ENCODE measurements at regions not wholly inside any gene's neighbourhood (a gene's known extent, or its start where the extent isn't known, plus 50 kb on each side); places are given as distances from the start of the nearest gene placed in this dataset.
"Not testable (repeated sequence)": the region's sequence is repeated elsewhere in the genome, so short reads cannot be mapped to it uniquely, and the experiment has no call there.

DNA sequence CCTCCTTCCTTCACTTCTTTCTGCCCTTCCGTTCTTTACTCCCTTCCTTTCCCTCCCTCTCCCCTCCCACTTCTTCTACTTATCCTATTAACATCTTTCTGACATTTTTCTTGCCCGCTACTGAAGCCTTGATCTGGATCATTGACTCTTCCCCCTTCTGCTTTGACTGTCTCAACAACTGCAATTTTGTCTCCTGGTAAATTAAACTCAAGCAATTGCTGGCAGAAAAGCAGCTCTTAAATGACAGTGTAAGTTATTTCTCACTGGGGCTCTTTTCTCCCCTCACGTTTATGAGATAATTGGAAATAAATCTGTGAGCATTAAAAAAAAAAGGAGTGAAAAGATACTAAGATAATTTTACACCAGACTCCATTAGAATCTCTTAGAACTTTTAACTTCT, 120.0 kb downstream of the SLC17A6 start:
- no peaks in the 10 kb centered on the region for H3K9me3 ChIP-seq (ENCODE audit: control insufficient read depth in 1 of 2, low read length in 2 of 2)
- no peak overlapping the region for H3K4me3 ChIP-seq (ENCODE audit: low read depth in 1 of 2, low read length in 2 of 2)

DNA sequence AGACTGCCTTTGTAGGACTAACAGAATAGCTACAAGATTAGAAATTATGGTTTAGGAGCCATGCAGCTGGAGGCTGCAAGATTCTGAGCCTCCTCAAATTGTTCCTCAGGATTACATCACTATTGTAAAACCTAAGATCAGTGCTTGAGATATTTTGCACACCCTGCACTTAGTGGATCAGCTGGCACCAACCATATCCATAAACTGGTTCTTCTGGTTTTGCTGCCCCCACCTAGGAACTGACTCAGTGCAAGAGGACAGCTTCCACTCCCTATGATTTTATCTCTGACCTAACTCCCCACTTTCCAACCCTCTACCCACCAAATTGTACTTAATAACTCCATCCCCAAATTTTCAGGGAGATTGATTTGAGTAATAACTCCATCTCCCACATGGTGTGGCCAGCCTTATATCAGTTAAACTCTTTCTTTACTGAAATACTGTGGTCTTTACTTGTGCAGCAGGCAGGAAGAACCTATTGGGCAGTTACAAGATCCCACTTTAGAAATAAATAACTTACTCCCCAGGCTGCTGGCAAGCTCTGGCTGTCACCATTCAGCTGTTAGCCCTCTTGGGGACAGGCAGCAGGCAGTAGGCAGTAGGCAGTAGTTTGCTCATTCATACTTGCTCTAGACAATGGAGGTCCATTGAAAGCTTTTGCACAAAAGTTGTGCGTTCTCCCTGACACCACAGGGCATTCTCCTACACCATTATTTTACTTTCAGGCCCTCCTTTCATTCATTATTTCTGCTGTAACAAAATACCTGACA, 119.0 kb downstream of the SLC17A6 start:
- no peak overlapping the region for H3K27ac ChIP-seq (ENCODE audit: low read depth, low read length)
- no peaks in the 10 kb centered on the region for H3K27me3 ChIP-seq (ENCODE audit: control insufficient read depth in 1 of 2, insufficient read depth in 2 of 2, low read length in 2 of 2)

More for the DNA sequence above, 120.0 kb downstream of the SLC17A6 start:
- no peak overlapping the region for H3K27ac ChIP-seq (ENCODE audit: low read depth, low read length)
- H3K4me1 ChIP-seq (ENCODE audit: control insufficient read depth in 1 of 2, insufficient read depth in 2 of 2, low read length in 2 of 2): no peaks in the 10 kb centered on the region
- no peaks in the 10 kb centered on the region for H3K36me3 ChIP-seq (ENCODE audit: control insufficient read depth in 1 of 2, insufficient read depth in 2 of 2, low read length in 2 of 2)
- no peaks in the 10 kb centered on the region for H3K27me3 ChIP-seq (ENCODE audit: control insufficient read depth in 1 of 2, insufficient read depth in 2 of 2, low read length in 2 of 2)
- H3K9ac ChIP-seq (ENCODE audit: low read depth in 1 of 2, low read length in 2 of 2): no peak overlapping the region

GRCh38 chr11:22454461-22455090, 116.4 kb downstream of the SLC17A6 start:
- Histone ChIP-seq H3K9me3 (ENCODE audit: control insufficient read depth in 1 of 2, low read length in 2 of 2) (no peaks in the 10 kb centered on the region), H3K36me3 (ENCODE audit: control insufficient read depth in 1 of 2, insufficient read depth in 2 of 2, low read length in 2 of 2) (no peaks in the 10 kb centered on the region), H3K4me3 (ENCODE audit: low read depth in 1 of 2, low read length in 2 of 2) (no peak overlapping the region), H3K27me3 (ENCODE audit: control insufficient read depth in 1 of 2, insufficient read depth in 2 of 2, low read length in 2 of 2) (no peaks in the 10 kb centered on the region), H3K27ac (ENCODE audit: low read depth, low read length) (no peak overlapping the region), H3K9ac (ENCODE audit: low read depth in 1 of 2, low read length in 2 of 2) (no peak overlapping the region), H3K4me1 (ENCODE audit: control insufficient read depth in 1 of 2, insufficient read depth in 2 of 2, low read length in 2 of 2) (no peaks in the 10 kb centered on the region)

More for the DNA sequence above, 119.0 kb downstream of the SLC17A6 start:
- no peak overlapping the region for H3K4me3 ChIP-seq (ENCODE audit: low read depth in 1 of 2, low read length in 2 of 2)
- no peaks in the 10 kb centered on the region for H3K9me3 ChIP-seq (ENCODE audit: control insufficient read depth in 1 of 2, low read length in 2 of 2)
- H3K4me1 ChIP-seq (ENCODE audit: control insufficient read depth in 1 of 2, insufficient read depth in 2 of 2, low read length in 2 of 2): no peaks in the 10 kb centered on the region
- no peak overlapping the region for H3K9ac ChIP-seq (ENCODE audit: low read depth in 1 of 2, low read length in 2 of 2)
- no peaks in the 10 kb centered on the region for H3K36me3 ChIP-seq (ENCODE audit: control insufficient read depth in 1 of 2, insufficient read depth in 2 of 2, low read length in 2 of 2)

GRCh38 chr11:22449441-22449840, 111.3 kb downstream of the SLC17A6 start:
- Histone ChIP-seq H3K9me3 (ENCODE audit: control insufficient read depth in 1 of 2, low read length in 2 of 2) (no peaks in the 10 kb centered on the region), H3K9ac (ENCODE audit: low read depth in 1 of 2, low read length in 2 of 2) (no peak overlapping the region), H3K4me1 (ENCODE audit: control insufficient read depth in 1 of 2, insufficient read depth in 2 of 2, low read length in 2 of 2) (no peaks in the 10 kb centered on the region), H3K27ac (ENCODE audit: low read depth, low read length) (no peak overlapping the region), H3K36me3 (ENCODE audit: control insufficient read depth in 1 of 2, insufficient read depth in 2 of 2, low read length in 2 of 2) (no peaks in the 10 kb centered on the region), H3K27me3 (ENCODE audit: control insufficient read depth in 1 of 2, insufficient read depth in 2 of 2, low read length in 2 of 2) (no peaks in the 10 kb centered on the region), H3K4me3 (ENCODE audit: low read depth in 1 of 2, low read length in 2 of 2) (no peak overlapping the region)

DNA sequence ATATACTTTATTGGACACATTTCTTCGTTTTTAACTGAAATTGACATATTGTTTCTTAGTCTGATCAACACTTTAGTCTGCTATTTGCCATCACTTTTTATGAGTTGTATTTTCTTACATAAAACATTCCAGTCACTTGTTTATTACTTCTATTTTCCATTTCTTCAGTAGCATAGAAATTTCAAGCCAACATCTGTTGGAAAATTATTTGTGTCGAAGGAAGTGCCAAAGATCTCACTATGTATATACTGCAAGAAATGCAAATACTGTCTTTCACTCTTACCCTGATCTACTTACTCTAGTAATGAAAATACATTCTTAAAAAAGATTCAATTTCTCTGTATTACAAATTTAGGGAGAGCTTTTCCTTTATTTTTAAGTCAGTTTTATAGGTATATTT, 105.9 kb downstream of the SLC17A6 start:
- H3K4me1 ChIP-seq (ENCODE audit: control insufficient read depth in 1 of 2, insufficient read depth in 2 of 2, low read length in 2 of 2): no peaks in the 10 kb centered on the region
- no peak overlapping the region for H3K27ac ChIP-seq (ENCODE audit: low read depth, low read length)

GRCh38 chr11:22441831-22442230, 103.7 kb downstream of the SLC17A6 start:
- no peaks in the 10 kb centered on the region for H3K9me3 ChIP-seq (ENCODE audit: control insufficient read depth in 1 of 2, low read length in 2 of 2)
- H3K36me3 ChIP-seq (ENCODE audit: control insufficient read depth in 1 of 2, insufficient read depth in 2 of 2, low read length in 2 of 2): no peaks in the 10 kb centered on the region
- no peak overlapping the region for H3K27ac ChIP-seq (ENCODE audit: low read depth, low read length)
- no peaks in the 10 kb centered on the region for H3K4me1 ChIP-seq (ENCODE audit: control insufficient read depth in 1 of 2, insufficient read depth in 2 of 2, low read length in 2 of 2)
- H3K27me3 ChIP-seq (ENCODE audit: control insufficient read depth in 1 of 2, insufficient read depth in 2 of 2, low read length in 2 of 2): no peaks in the 10 kb centered on the region
- H3K9ac ChIP-seq (ENCODE audit: low read depth in 1 of 2, low read length in 2 of 2): no peak overlapping the region
- H3K4me3 ChIP-seq (ENCODE audit: low read depth in 1 of 2, low read length in 2 of 2): no peak overlapping the region

More for the DNA sequence above, 105.9 kb downstream of the SLC17A6 start:
- H3K27me3 ChIP-seq (ENCODE audit: control insufficient read depth in 1 of 2, insufficient read depth in 2 of 2, low read length in 2 of 2): no peaks in the 10 kb centered on the region
- no peaks in the 10 kb centered on the region for H3K36me3 ChIP-seq (ENCODE audit: control insufficient read depth in 1 of 2, insufficient read depth in 2 of 2, low read length in 2 of 2)
- H3K9ac ChIP-seq (ENCODE audit: low read depth in 1 of 2, low read length in 2 of 2): no peak overlapping the region
- no peaks in the 10 kb centered on the region for H3K9me3 ChIP-seq (ENCODE audit: control insufficient read depth in 1 of 2, low read length in 2 of 2)
- no peak overlapping the region for H3K4me3 ChIP-seq (ENCODE audit: low read depth in 1 of 2, low read length in 2 of 2)

DNA sequence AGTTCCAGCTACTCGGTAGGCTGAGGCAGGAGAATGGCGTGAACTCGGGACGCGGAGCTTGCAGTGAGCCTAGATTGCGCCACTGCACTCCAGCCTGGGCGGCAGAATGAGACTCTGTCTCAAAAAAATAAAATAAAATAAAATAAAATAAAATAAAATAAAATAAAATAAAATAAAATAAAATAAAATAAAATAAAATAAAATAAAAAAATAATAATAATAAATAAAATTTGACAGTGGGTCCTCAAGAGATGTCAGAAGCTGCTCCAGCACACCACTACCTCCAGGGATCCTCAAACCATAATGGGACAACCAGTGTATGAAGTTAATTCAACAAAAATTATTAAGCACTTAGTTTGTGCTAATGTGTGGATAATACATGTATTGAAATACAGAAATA, 97.4 kb downstream of the SLC17A6 start:
- H3K9ac ChIP-seq (ENCODE audit: low read depth in 1 of 2, low read length in 2 of 2); H3K36me3 ChIP-seq (ENCODE audit: control insufficient read depth in 1 of 2, insufficient read depth in 2 of 2, low read length in 2 of 2); H3K4me1 ChIP-seq (ENCODE audit: control insufficient read depth in 1 of 2, insufficient read depth in 2 of 2, low read length in 2 of 2); H3K27ac ChIP-seq (ENCODE audit: low read depth, low read length); H3K4me3 ChIP-seq (ENCODE audit: low read depth in 1 of 2, low read length in 2 of 2); H3K27me3 ChIP-seq (ENCODE audit: control insufficient read depth in 1 of 2, insufficient read depth in 2 of 2, low read length in 2 of 2); H3K9me3 ChIP-seq (ENCODE audit: control insufficient read depth in 1 of 2, low read length in 2 of 2): not testable (repeated sequence)

DNA sequence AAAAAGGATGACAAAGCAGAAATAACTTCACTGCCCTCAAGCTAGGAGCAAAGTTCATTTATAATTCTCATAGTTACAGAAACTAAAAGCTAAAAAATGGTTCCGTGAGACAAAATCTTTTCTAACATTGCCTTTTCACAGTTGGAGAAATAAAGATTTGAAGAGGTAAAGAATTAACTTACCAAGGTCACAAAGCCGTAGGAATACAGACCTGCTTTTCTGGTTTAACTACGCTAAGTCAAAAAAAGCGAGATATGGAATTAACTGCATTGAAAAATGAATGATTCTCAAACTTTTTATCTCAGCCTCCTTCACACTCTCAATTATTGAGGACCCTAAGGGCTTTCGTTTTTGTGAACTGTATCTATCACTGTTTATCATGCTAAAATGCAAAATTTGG, 95.3 kb downstream of the SLC17A6 start:
- H3K36me3 ChIP-seq (ENCODE audit: control insufficient read depth in 1 of 2, insufficient read depth in 2 of 2, low read length in 2 of 2): no peaks in the 10 kb centered on the region
- no peak overlapping the region for H3K27ac ChIP-seq (ENCODE audit: low read depth, low read length)
- no peak overlapping the region for H3K9ac ChIP-seq (ENCODE audit: low read depth in 1 of 2, low read length in 2 of 2)
- H3K4me1 ChIP-seq (ENCODE audit: control insufficient read depth in 1 of 2, insufficient read depth in 2 of 2, low read length in 2 of 2): no peaks in the 10 kb centered on the region
- H3K9me3 ChIP-seq (ENCODE audit: control insufficient read depth in 1 of 2, low read length in 2 of 2): no peaks in the 10 kb centered on the region
- no peak overlapping the region for H3K4me3 ChIP-seq (ENCODE audit: low read depth in 1 of 2, low read length in 2 of 2)
- H3K27me3 ChIP-seq (ENCODE audit: control insufficient read depth in 1 of 2, insufficient read depth in 2 of 2, low read length in 2 of 2): peaks cover 0 to 8% of the 10 kb centered on the region in 2 donors

- H3K4me1 ChIP-seq (ENCODE audit: control insufficient read depth in 1 of 2, insufficient read depth in 2 of 2, low read length in 2 of 2): no peaks in the 10 kb centered on the region
- H3K9ac ChIP-seq (ENCODE audit: low read depth in 1 of 2, low read length in 2 of 2): no peak overlapping the region
- H3K9me3 ChIP-seq (ENCODE audit: control insufficient read depth in 1 of 2, low read length in 2 of 2): no peaks in the 10 kb centered on the region
- no peak overlapping the region for H3K27ac ChIP-seq (ENCODE audit: low read depth, low read length)
- peak overlapping the region in 1 of 2 donors; percentile 22 for H3K4me3 ChIP-seq (ENCODE audit: low read depth in 1 of 2, low read length in 2 of 2)
- no peaks in the 10 kb centered on the region for H3K36me3 ChIP-seq (ENCODE audit: control insufficient read depth in 1 of 2, insufficient read depth in 2 of 2, low read length in 2 of 2)
- H3K27me3 ChIP-seq (ENCODE audit: control insufficient read depth in 1 of 2, insufficient read depth in 2 of 2, low read length in 2 of 2): peaks cover 0 to 8% of the 10 kb centered on the region in 2 donors
Observed at GRCh38 chr11:22433094-22433455, 94.9 kb downstream of the SLC17A6 start.

GRCh38 chr11:22432291-22433093, 94.3 kb downstream of the SLC17A6 start:
- Histone ChIP-seq H3K27ac (ENCODE audit: low read depth, low read length) (no peak overlapping the region), H3K4me1 (ENCODE audit: control insufficient read depth in 1 of 2, insufficient read depth in 2 of 2, low read length in 2 of 2) (no peaks in the 10 kb centered on the region)

More at GRCh38 chr11:22432291-22433093, 94.3 kb downstream of the SLC17A6 start:
- peaks cover 0 to 8% of the 10 kb centered on the region in 2 donors for H3K27me3 ChIP-seq (ENCODE audit: control insufficient read depth in 1 of 2, insufficient read depth in 2 of 2, low read length in 2 of 2)
- peak overlapping the region in 1 of 2 donors; percentile 22 for H3K4me3 ChIP-seq (ENCODE audit: low read depth in 1 of 2, low read length in 2 of 2)
- no peak overlapping the region for H3K9ac ChIP-seq (ENCODE audit: low read depth in 1 of 2, low read length in 2 of 2)
- no peaks in the 10 kb centered on the region for H3K36me3 ChIP-seq (ENCODE audit: control insufficient read depth in 1 of 2, insufficient read depth in 2 of 2, low read length in 2 of 2)
- no peaks in the 10 kb centered on the region for H3K9me3 ChIP-seq (ENCODE audit: control insufficient read depth in 1 of 2, low read length in 2 of 2)

All from duodenal mucosa (tissue), 2 donors.